Spleen (tissue), 7 donors: ENCODE measurements at regions not wholly inside any gene's neighbourhood (a gene's known extent, or its start where the extent isn't known, plus 50 kb on each side); places are given as distances from the start of the nearest gene placed in this dataset.

Experiments
- POLR2AphosphoS5 ChIP-seq, 3 donors: sonication (generic); formaldehyde crosslinking; IDR thresholded peaks; one replicate each; pipeline ENCODE4 v1.5.1; 2017; ENCODE audit warnings: antibody characterized with exemption in 3 of 3
- TF ChIP-seq, protein P1 (sequence below), 11 experiments: fragments of 200-600 bp in 7 of 11; fragments of 450-650 bp in 4 of 11; sonication (generic) in 4 of 11; IDR thresholded peaks in 8 of 11; conservative IDR thresholded peaks in 3 of 11; 1 replicate in 7 of 11; 2 replicates in 4 of 11; pipeline versions ENCODE4 v1.4.0 to v1.8.0; 2016 to 2021; ENCODE audit warnings: antibody characterized with exemption in 11 of 11, inconsistent platforms in 4 of 11, mild to moderate bottlenecking in 1 of 11
- donor health status: DM: no; HTN: no; CAD: no; lungs with moderate emphysema.
- donor health status: DM: no; HTN: no; CAD: no.
- donor health status: DM: no; HTN: no; CAD: no.

GRCh38 chr12:20259786-20260185, 108.6 kb upstream of the PDE3A start:
- TF ChIP-seq POLR2AphosphoS5 (IDR thresholded peaks at IDR 0.05): no peak
- TF ChIP-seq, protein P1, sequence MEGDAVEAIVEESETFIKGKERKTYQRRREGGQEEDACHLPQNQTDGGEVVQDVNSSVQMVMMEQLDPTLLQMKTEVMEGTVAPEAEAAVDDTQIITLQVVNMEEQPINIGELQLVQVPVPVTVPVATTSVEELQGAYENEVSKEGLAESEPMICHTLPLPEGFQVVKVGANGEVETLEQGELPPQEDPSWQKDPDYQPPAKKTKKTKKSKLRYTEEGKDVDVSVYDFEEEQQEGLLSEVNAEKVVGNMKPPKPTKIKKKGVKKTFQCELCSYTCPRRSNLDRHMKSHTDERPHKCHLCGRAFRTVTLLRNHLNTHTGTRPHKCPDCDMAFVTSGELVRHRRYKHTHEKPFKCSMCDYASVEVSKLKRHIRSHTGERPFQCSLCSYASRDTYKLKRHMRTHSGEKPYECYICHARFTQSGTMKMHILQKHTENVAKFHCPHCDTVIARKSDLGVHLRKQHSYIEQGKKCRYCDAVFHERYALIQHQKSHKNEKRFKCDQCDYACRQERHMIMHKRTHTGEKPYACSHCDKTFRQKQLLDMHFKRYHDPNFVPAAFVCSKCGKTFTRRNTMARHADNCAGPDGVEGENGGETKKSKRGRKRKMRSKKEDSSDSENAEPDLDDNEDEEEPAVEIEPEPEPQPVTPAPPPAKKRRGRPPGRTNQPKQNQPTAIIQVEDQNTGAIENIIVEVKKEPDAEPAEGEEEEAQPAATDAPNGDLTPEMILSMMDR (IDR thresholded peaks at IDR 0.05 in 8 of 11, conservative IDR thresholded peaks at IDR 0.05 in 3 of 11): no peak
